ENCODE measurements at regions not wholly inside any gene's neighbourhood (a gene's known extent, or its start where the extent isn't known, plus 50 kb on each side); places are given as distances from the start of the nearest gene placed in this dataset.

GRCh38 chr11:15346907-15347306 is 232.2 kb downstream of the INSC start:
- TF ChIP-seq CTCF (IDR thresholded peaks at IDR 0.05) = no peak
- no peak for TF ChIP-seq POLR2A (IDR thresholded peaks at IDR 0.05)

All from uterus (tissue), 2 donors.